ENCODE measurements at regions not wholly inside any gene's neighbourhood (a gene's known extent, or its start where the extent isn't known, plus 50 kb on each side); places are given as distances from the start of the nearest gene placed in this dataset.

GRCh38 chr5:96117771-96118651 lies 156.4 kb upstream of the ELL2 start:
- no peak overlapping the region for H3K14ac ChIP-seq (ENCODE audit: low read length in 2 of 2)
- no peak overlapping the region for H2BK12ac ChIP-seq (ENCODE audit: low read length in 2 of 2)
- H3K4me1 ChIP-seq (ENCODE audit: control insufficient read depth, insufficient read depth, low read depth, low read length) = no peaks in the 10 kb centered on the region
- H3K23ac ChIP-seq (ENCODE audit: low read length in 2 of 2) = no peak overlapping the region
- H2AK5ac ChIP-seq (ENCODE audit: low read length, severe bottlenecking) = no peak overlapping the region
- H3K18ac ChIP-seq (ENCODE audit: low read depth in 1 of 2, low read length in 2 of 2) = no peak overlapping the region
- no peak overlapping the region for H3K4me3 ChIP-seq (ENCODE audit: insufficient read depth in 1 of 2, low read depth in 1 of 2, low read length in 2 of 2)
- H3K27me3 ChIP-seq (ENCODE audit: control insufficient read depth in 1 of 2, insufficient read depth in 1 of 2, low read length in 2 of 2) = no peaks in the 10 kb centered on the region
- no peaks in the 10 kb centered on the region for H3K9me3 ChIP-seq (ENCODE audit: control insufficient read depth, low read length)
- H2BK5ac ChIP-seq (ENCODE audit: low read depth, low read length, poor library complexity, severe bottlenecking) = no peak overlapping the region
- H2BK15ac ChIP-seq (ENCODE audit: low read depth, poor library complexity, severe bottlenecking) = no peak overlapping the region
- peak overlapping the region; percentile 33 for H3K27ac ChIP-seq (ENCODE audit: low read length, poor library complexity, severe bottlenecking)
- H3K36me3 ChIP-seq (ENCODE audit: control insufficient read depth in 1 of 2, insufficient read depth in 2 of 2, low read depth in 1 of 2, low read length in 2 of 2) = no peaks in the 10 kb centered on the region
- H3K4ac ChIP-seq (ENCODE audit: low read depth in 1 of 2, low read length in 2 of 2) = no peak overlapping the region
- no peak overlapping the region for H2AFZ ChIP-seq (ENCODE audit: low read depth, low read length)
- WGBS = 25% methylated on average over 1 of the region's 3 CpGs
- no peak overlapping the region for H3K9ac ChIP-seq (ENCODE audit: low read length)
- no peak overlapping the region for H4K8ac ChIP-seq (ENCODE audit: low read length)
- no peak overlapping the region for H4K91ac ChIP-seq (ENCODE audit: low read length)
- no peak overlapping the region for H2BK120ac ChIP-seq (ENCODE audit: low read depth, low read length)
- DNase-seq = peak; percentile 18
- H3K4me2 ChIP-seq (ENCODE audit: low read length, poor library complexity, severe bottlenecking) = no peak overlapping the region
- no peaks in the 10 kb centered on the region for H3K79me1 ChIP-seq (replicated peaks; ENCODE audit: low read length, poor library complexity, severe bottlenecking)

- no peak overlapping the region for H3K27ac ChIP-seq (ENCODE audit: low read length, poor library complexity, severe bottlenecking)
- H2AFZ ChIP-seq (ENCODE audit: low read depth, low read length) = no peak overlapping the region
- WGBS = 86% methylated on average over 1 of the region's 1 CpG
- H3K4ac ChIP-seq (ENCODE audit: low read depth in 1 of 2, low read length in 2 of 2) = no peak overlapping the region
- no peak overlapping the region for H2BK15ac ChIP-seq (ENCODE audit: low read depth, poor library complexity, severe bottlenecking)
- H3K18ac ChIP-seq (ENCODE audit: low read depth in 1 of 2, low read length in 2 of 2) = no peak overlapping the region
- H3K9ac ChIP-seq (ENCODE audit: low read length) = no peak overlapping the region
- no peak overlapping the region for H4K91ac ChIP-seq (ENCODE audit: low read length)
- no peaks in the 10 kb centered on the region for H3K9me3 ChIP-seq (ENCODE audit: control insufficient read depth, low read length)
- H2BK12ac ChIP-seq (ENCODE audit: low read length in 2 of 2) = no peak overlapping the region
- no peak overlapping the region for H3K23ac ChIP-seq (ENCODE audit: low read length in 2 of 2)
- H2AK5ac ChIP-seq (ENCODE audit: low read length, severe bottlenecking) = no peak overlapping the region
- DNase-seq = no peak
- no peaks in the 10 kb centered on the region for H3K4me1 ChIP-seq (ENCODE audit: control insufficient read depth, insufficient read depth, low read depth, low read length)
- no peak overlapping the region for H3K14ac ChIP-seq (ENCODE audit: low read length in 2 of 2)
- H3K36me3 ChIP-seq (ENCODE audit: control insufficient read depth in 1 of 2, insufficient read depth in 2 of 2, low read depth in 1 of 2, low read length in 2 of 2) = no peaks in the 10 kb centered on the region
- H3K4me2 ChIP-seq (ENCODE audit: low read length, poor library complexity, severe bottlenecking) = no peak overlapping the region
- H4K8ac ChIP-seq (ENCODE audit: low read length) = no peak overlapping the region
- no peak overlapping the region for H3K4me3 ChIP-seq (ENCODE audit: insufficient read depth in 1 of 2, low read depth in 1 of 2, low read length in 2 of 2)
- H3K79me1 ChIP-seq (replicated peaks; ENCODE audit: low read length, poor library complexity, severe bottlenecking) = no peaks in the 10 kb centered on the region
- H2BK120ac ChIP-seq (ENCODE audit: low read depth, low read length) = no peak overlapping the region
- H3K27me3 ChIP-seq (ENCODE audit: control insufficient read depth in 1 of 2, insufficient read depth in 1 of 2, low read length in 2 of 2) = no peaks in the 10 kb centered on the region
- H2BK5ac ChIP-seq (ENCODE audit: low read depth, low read length, poor library complexity, severe bottlenecking) = no peak overlapping the region
Measured at GRCh38 chr5:96115147-96115807, 153.6 kb upstream of the ELL2 start.

- 100% methylated on average over 1 of the region's 2 CpGs for WGBS
- peak; percentile 23 for DNase-seq
- H2BK5ac ChIP-seq (ENCODE audit: low read depth, low read length, poor library complexity, severe bottlenecking) = no peak overlapping the region
Measured at GRCh38 chr5:96114736-96115135, 153.1 kb upstream of the ELL2 start.

GRCh38 chr5:96113170-96113939 lies 151.7 kb upstream of the ELL2 start:
- Histone ChIP-seq H3K4ac (ENCODE audit: low read depth in 1 of 2, low read length in 2 of 2) (no peak overlapping the region), H3K4me3 (ENCODE audit: insufficient read depth in 1 of 2, low read depth in 1 of 2, low read length in 2 of 2) (no peak overlapping the region), H3K4me1 (ENCODE audit: control insufficient read depth, insufficient read depth, low read depth, low read length) (no peaks in the 10 kb centered on the region), H2BK120ac (ENCODE audit: low read depth, low read length) (no peak overlapping the region), H2BK12ac (ENCODE audit: low read length in 2 of 2) (no peak overlapping the region), H4K8ac (ENCODE audit: low read length) (no peak overlapping the region), H2AFZ (ENCODE audit: low read depth, low read length) (no peak overlapping the region), H2BK5ac (ENCODE audit: low read depth, low read length, poor library complexity, severe bottlenecking) (no peak overlapping the region), H2AK5ac (ENCODE audit: low read length, severe bottlenecking) (no peak overlapping the region), H2BK15ac (ENCODE audit: low read depth, poor library complexity, severe bottlenecking) (no peak overlapping the region), H3K23ac (ENCODE audit: low read length in 2 of 2) (no peak overlapping the region), H3K18ac (ENCODE audit: low read depth in 1 of 2, low read length in 2 of 2) (peak overlapping the region in 1 of 2 experiments; percentile 1), H4K91ac (ENCODE audit: low read length) (no peak overlapping the region), H3K4me2 (ENCODE audit: low read length, poor library complexity, severe bottlenecking) (no peak overlapping the region), H3K14ac (ENCODE audit: low read length in 2 of 2) (no peak overlapping the region), H3K9ac (ENCODE audit: low read length) (no peak overlapping the region), H3K79me1 (replicated peaks; ENCODE audit: low read length, poor library complexity, severe bottlenecking) (no peaks in the 10 kb centered on the region), H3K27ac (ENCODE audit: low read length, poor library complexity, severe bottlenecking) (no peak overlapping the region), H3K9me3 (ENCODE audit: control insufficient read depth, low read length) (no peaks in the 10 kb centered on the region), H3K36me3 (ENCODE audit: control insufficient read depth in 1 of 2, insufficient read depth in 2 of 2, low read depth in 1 of 2, low read length in 2 of 2) (no peaks in the 10 kb centered on the region), H3K27me3 (ENCODE audit: control insufficient read depth in 1 of 2, insufficient read depth in 1 of 2, low read length in 2 of 2) (no peaks in the 10 kb centered on the region)
- no peak for DNase-seq
- WGBS = 92% methylated on average over 1 of the region's 2 CpGs

More at GRCh38 chr5:96114736-96115135, 153.1 kb upstream of the ELL2 start:
- no peak overlapping the region for H3K27ac ChIP-seq (ENCODE audit: low read length, poor library complexity, severe bottlenecking)
- no peak overlapping the region for H2AFZ ChIP-seq (ENCODE audit: low read depth, low read length)
- H3K14ac ChIP-seq (ENCODE audit: low read length in 2 of 2) = no peak overlapping the region
- H3K36me3 ChIP-seq (ENCODE audit: control insufficient read depth in 1 of 2, insufficient read depth in 2 of 2, low read depth in 1 of 2, low read length in 2 of 2) = no peaks in the 10 kb centered on the region
- H3K18ac ChIP-seq (ENCODE audit: low read depth in 1 of 2, low read length in 2 of 2) = no peak overlapping the region
- no peak overlapping the region for H3K4ac ChIP-seq (ENCODE audit: low read depth in 1 of 2, low read length in 2 of 2)
- no peaks in the 10 kb centered on the region for H3K9me3 ChIP-seq (ENCODE audit: control insufficient read depth, low read length)
- no peak overlapping the region for H4K91ac ChIP-seq (ENCODE audit: low read length)
- H3K4me3 ChIP-seq (ENCODE audit: insufficient read depth in 1 of 2, low read depth in 1 of 2, low read length in 2 of 2) = no peak overlapping the region
- no peak overlapping the region for H3K23ac ChIP-seq (ENCODE audit: low read length in 2 of 2)
- H2BK120ac ChIP-seq (ENCODE audit: low read depth, low read length) = no peak overlapping the region
- H2BK12ac ChIP-seq (ENCODE audit: low read length in 2 of 2) = no peak overlapping the region
- no peak overlapping the region for H4K8ac ChIP-seq (ENCODE audit: low read length)
- no peak overlapping the region for H3K4me2 ChIP-seq (ENCODE audit: low read length, poor library complexity, severe bottlenecking)
- no peak overlapping the region for H2BK15ac ChIP-seq (ENCODE audit: low read depth, poor library complexity, severe bottlenecking)
- H3K27me3 ChIP-seq (ENCODE audit: control insufficient read depth in 1 of 2, insufficient read depth in 1 of 2, low read length in 2 of 2) = no peaks in the 10 kb centered on the region
- H2AK5ac ChIP-seq (ENCODE audit: low read length, severe bottlenecking) = no peak overlapping the region
- H3K9ac ChIP-seq (ENCODE audit: low read length) = no peak overlapping the region
- no peaks in the 10 kb centered on the region for H3K4me1 ChIP-seq (ENCODE audit: control insufficient read depth, insufficient read depth, low read depth, low read length)
- H3K79me1 ChIP-seq (replicated peaks; ENCODE audit: low read length, poor library complexity, severe bottlenecking) = no peaks in the 10 kb centered on the region
